OCI-LY7 (cell line): ENCODE measurements at regions not wholly inside any gene's neighbourhood (a gene's known extent, or its start where the extent isn't known, plus 50 kb on each side); places are given as distances from the start of the nearest gene placed in this dataset.

Experiments
- BruUV-seq: library from RNA; stranded (reverse); fragments of 400-500 nt; replicated peaks from 2 replicates; lab custom pipeline; 2021; lab: Mats Ljungman, UMichigan
- CTCF ChIA-PET: fragments of 300-600 bp; sonication (Branson Sonifier 250); formaldehyde crosslinking; loops from one replicate; lab custom pipeline; 2022; ENCODE audit warnings: antibody characterized with exemption; ENCODE audit not compliant: unreplicated experiment; lab: Charles Lee
- POLR2A ChIA-PET: fragments of 300-600 bp; sonication (Branson Sonifier 250); formaldehyde crosslinking; loops from one replicate; lab custom pipeline; 2022; ENCODE audit warnings: antibody characterized with exemption; lab: Charles Lee
- DNase-seq: peaks from one replicate; pipeline ENCODE4 v3.0.0-alpha.2; 2015; ENCODE audit warnings: low spot score
- H2AFZ ChIP-seq: fragments of 200-600 bp; sonication (generic), shearing (Covaris generic); 2 replicates; pipeline ENCODE4 v1.6.1; 2014; ENCODE audit warnings: mild to moderate bottlenecking, antibody characterized with exemption, low read length, moderate library complexity
- H3K27ac ChIP-seq: fragments of 200-600 bp; sonication (generic); 2 replicates; pipeline ENCODE4 v1.5.1; 2014; ENCODE audit warnings: mixed run types, low read depth, mild to moderate bottlenecking, moderate library complexity, low read length, inconsistent platforms; ENCODE audit not compliant: poor library complexity, severe bottlenecking
- H3K36me3 ChIP-seq: fragments of 200-600 bp; sonication (generic); 2 replicates; pipeline ENCODE4 v1.6.1; 2014; ENCODE audit warnings: mild to moderate bottlenecking, antibody characterized with exemption, low read length, moderate library complexity, mixed read lengths; ENCODE audit not compliant: insufficient read depth
- H3K4me1 ChIP-seq: fragments of 200-600 bp; sonication (generic); 2 replicates; pipeline ENCODE4 v1.5.1; 2014; ENCODE audit warnings: mild to moderate bottlenecking, low read length; ENCODE audit not compliant: insufficient read depth, poor library complexity, severe bottlenecking
- H3K4me2 ChIP-seq: fragments of 200-600 bp; sonication (generic); 2 replicates; pipeline ENCODE4 v1.6.1; 2014; ENCODE audit warnings: mild to moderate bottlenecking, low read length
- H3K4me3 ChIP-seq: fragments of 200-600 bp; sonication (generic); 2 replicates; pipeline ENCODE4 v1.5.1; 2014; ENCODE audit warnings: mild to moderate bottlenecking, low read depth, low read length; ENCODE audit not compliant: poor library complexity, severe bottlenecking
- H3K79me2 ChIP-seq: fragments of 200-600 bp; sonication (generic); 2 replicates; pipeline ENCODE4 v1.6.1; 2016; ENCODE audit warnings: low read depth, mild to moderate bottlenecking, low read length, moderate library complexity, mixed read lengths; ENCODE audit not compliant: insufficient read depth
- H3K9me2 ChIP-seq: fragments of 200-600 bp; sonication (generic); 2 replicates; pipeline ENCODE4 v1.6.1; 2016; ENCODE audit warnings: mild to moderate bottlenecking, low read length, mixed read lengths; ENCODE audit not compliant: insufficient read depth
- H3K9me3 ChIP-seq: fragments of 200-600 bp; sonication (generic); 2 replicates; pipeline ENCODE4 v1.6.1; 2014; ENCODE audit warnings: mild to moderate bottlenecking, mixed run types, low read length, mixed read lengths
- H4K20me1 ChIP-seq: fragments of 200-600 bp; sonication (generic); 2 replicates; pipeline ENCODE4 v1.6.1; 2014; ENCODE audit warnings: mild to moderate bottlenecking, antibody characterized with exemption, low read length, moderate library complexity, mixed read lengths; ENCODE audit not compliant: insufficient read depth
- CTCF ChIP-seq: fragments of 200-600 bp; sonication (generic); conservative IDR thresholded peaks from 2 replicates; pipeline ENCODE4 v1.5.1; 2014; ENCODE audit warnings: mild to moderate bottlenecking, antibody characterized with exemption, low read length, moderate library complexity, mixed read lengths
- EZH2phosphoT487 ChIP-seq: fragments of 200-600 bp; sonication (generic); IDR thresholded peaks from 2 replicates; pipeline ENCODE4 v1.6.1; 2018; ENCODE audit warnings: low read depth, borderline replicate concordance, mild to moderate bottlenecking, mixed run types, antibody characterized with exemption, low read length, moderate library complexity, mixed read lengths
- intact Hi-C: fragments of 100-400 bp; cut with micrococcal nuclease; formaldehyde crosslinking; loops from one replicate; pipeline ENCODE4 v1.10.0; 2022; ENCODE audit not compliant: unreplicated experiment

DNA sequence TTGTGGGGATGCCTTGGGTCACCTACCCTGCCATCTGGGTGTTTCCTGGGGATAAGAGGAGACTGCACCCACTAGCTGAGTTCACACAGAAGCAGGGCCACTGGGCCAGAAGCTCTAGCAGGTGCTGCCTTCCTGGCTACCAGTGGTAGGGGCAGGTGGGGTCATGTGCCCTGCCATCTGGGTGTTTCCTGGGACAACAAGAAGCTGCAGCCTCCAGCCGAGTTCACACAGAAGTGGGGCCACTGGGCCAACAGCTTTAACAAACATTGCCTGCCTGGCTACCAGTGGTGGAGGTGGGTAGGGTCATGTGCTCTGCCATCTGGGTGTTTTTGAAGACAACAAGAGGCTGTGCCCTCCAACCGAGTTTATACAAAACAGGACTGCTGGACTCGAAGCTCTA, 282.2 kb upstream of the SYT4 start:
- DNase-seq = no peak
- intact Hi-C loops = no loop called here
- no peak overlapping the region for H3K4me3 ChIP-seq
- no peak overlapping the region for H3K27ac ChIP-seq
- BruUV-seq = no TSS peak
- no peaks in the 10 kb centered on the region for H3K9me3 ChIP-seq
- POLR2A ChIA-PET = no interaction called here
- no peaks in the 10 kb centered on the region for H3K9me2 ChIP-seq
- H3K4me2 ChIP-seq = no peak overlapping the region
- H3K79me2 ChIP-seq = no peaks in the 10 kb centered on the region
- H2AFZ ChIP-seq = no peak overlapping the region
- CTCF ChIA-PET = no interaction called here
- TF ChIP-seq CTCF = no peak
- H3K4me1 ChIP-seq = no peaks in the 10 kb centered on the region
- H3K36me3 ChIP-seq = no peaks in the 10 kb centered on the region
- no peaks in the 10 kb centered on the region for H4K20me1 ChIP-seq

DNA sequence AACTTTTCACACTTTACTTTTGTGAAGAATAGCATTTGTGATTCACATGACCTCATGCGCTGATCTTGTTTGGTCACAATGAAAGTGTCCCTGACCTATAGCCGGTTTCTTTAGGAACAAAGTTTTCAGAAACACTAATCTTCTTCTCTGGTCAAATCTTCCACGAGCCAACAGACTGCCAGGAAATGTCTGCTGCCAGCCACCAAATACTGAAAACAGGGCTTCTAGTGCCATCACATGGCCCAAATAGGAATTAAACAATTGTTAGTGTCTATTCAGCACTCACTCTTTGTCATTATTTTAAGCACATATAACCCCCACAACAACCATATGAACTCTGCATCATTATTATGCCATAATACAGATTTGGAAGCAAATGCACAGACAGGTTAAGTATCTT, 286.5 kb upstream of the SYT4 start:
- H3K9me2 ChIP-seq = no peaks in the 10 kb centered on the region
- no peak overlapping the region for H3K4me3 ChIP-seq
- ChIA-PET CTCF (no interaction called here), POLR2A (no interaction called here)
- peak; percentile 1 for DNase-seq
- no TSS peak for BruUV-seq
- no peak overlapping the region for H2AFZ ChIP-seq
- H4K20me1 ChIP-seq = no peaks in the 10 kb centered on the region
- no peaks in the 10 kb centered on the region for H3K36me3 ChIP-seq
- intact Hi-C loops = no loop called here
- H3K27ac ChIP-seq = no peak overlapping the region
- H3K4me2 ChIP-seq = no peak overlapping the region
- no peaks in the 10 kb centered on the region for H3K9me3 ChIP-seq
- H3K4me1 ChIP-seq = no peaks in the 10 kb centered on the region
- no peaks in the 10 kb centered on the region for H3K79me2 ChIP-seq
- peak; percentile 57 for TF ChIP-seq CTCF
- TF ChIP-seq EZH2phosphoT487 = no peak

DNA sequence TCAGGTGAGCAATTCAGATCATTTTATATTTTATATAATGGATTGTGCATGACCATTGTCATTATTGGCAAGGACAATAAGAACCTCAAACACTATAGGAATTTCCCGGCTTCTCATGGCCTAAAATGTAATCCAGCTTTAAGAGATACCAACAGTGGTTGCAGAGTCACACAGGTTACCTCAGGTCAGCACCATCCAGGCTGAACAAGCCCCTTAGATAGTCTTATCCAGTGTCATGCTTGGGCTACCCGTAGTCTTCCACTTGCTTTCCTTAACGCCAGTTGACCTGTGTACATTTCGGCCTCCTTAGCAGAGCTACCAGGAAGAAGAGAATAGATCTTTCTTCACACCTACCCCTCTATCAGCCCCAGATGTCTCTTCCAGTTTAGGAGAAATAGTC, 293.3 kb upstream of the SYT4 start:
- H3K9me3 ChIP-seq = no peaks in the 10 kb centered on the region
- no peaks in the 10 kb centered on the region for H3K9me2 ChIP-seq
- no peak overlapping the region for H3K27ac ChIP-seq
- H3K4me1 ChIP-seq = no peaks in the 10 kb centered on the region
- intact Hi-C loops = loop anchor here (2.0 kb wide), 1 partner anchor 16 kb away; no protein-coding TSS in a partner anchor
- no peak for TF ChIP-seq CTCF
- TF ChIP-seq EZH2phosphoT487 = no peak
- H2AFZ ChIP-seq = no peak overlapping the region
- H3K36me3 ChIP-seq = no peaks in the 10 kb centered on the region
- BruUV-seq = no TSS peak
- POLR2A ChIA-PET = interaction anchor here (1.2 kb wide), 1 partner anchor 12 kb away, joined by 4 read pairs; no protein-coding TSS in a partner anchor
- no peak overlapping the region for H3K4me2 ChIP-seq
- no peak overlapping the region for H3K4me3 ChIP-seq
- CTCF ChIA-PET = no interaction called here
- H4K20me1 ChIP-seq = no peaks in the 10 kb centered on the region
- DNase-seq = no peak
- no peaks in the 10 kb centered on the region for H3K79me2 ChIP-seq
